HCT116 (cell line): ENCODE measurements at regions not wholly inside any gene's neighbourhood (a gene's known extent, or its start where the extent isn't known, plus 50 kb on each side); places are given as distances from the start of the nearest gene placed in this dataset.

ENCODE experiments used
- ATAC-seq: fragments of 200-7000 bp; cut with Tn5 transposase; 2 replicates; pipeline ENCODE4 v1.9.1; 2020; ENCODE audit warnings: mild to moderate bottlenecking, moderate library complexity
- BruUV-seq: library from RNA; stranded (reverse); fragments of 400-500 nt; replicated peaks from 2 replicates; lab custom pipeline; 2021; lab: Mats Ljungman, UMichigan
- CTCF ChIA-PET: fragments of 300-600 bp; sonication (Branson Sonifier 250); formaldehyde crosslinking; loops from one replicate; lab custom pipeline; 2021; ENCODE audit warnings: antibody characterized with exemption; lab: Charles Lee
- POLR2A ChIA-PET: fragments of 300-600, 350-600 bp; sonication (Branson Sonifier 250); formaldehyde crosslinking; loops from one replicate; lab custom pipeline; 2021; ENCODE audit warnings: antibody characterized with exemption; lab: Charles Lee
- RAD21 ChIA-PET, 2 experiments: fragments of 300-600 bp; sonication (Branson Sonifier 250); formaldehyde crosslinking; loops; one replicate each; lab custom pipeline; 2023; ENCODE audit warnings: low total read pairs in 2 of 2; ENCODE audit not compliant: uncharacterized antibody in 2 of 2, unreplicated experiment in 2 of 2, low non-redundant PET in 1 of 2; lab: Charles Lee
- DNase-seq: peaks from one replicate; pipeline ENCODE4 v3.0.0-alpha.2; 2010; ENCODE audit warnings: low read depth, low spot score
- H2AFZ ChIP-seq: fragments of 200-600 bp; shearing (Covaris generic), sonication (generic); 2 replicates; pipeline ENCODE4 v1.6.1; 2017; ENCODE audit warnings: low read depth, mixed run types, mixed read lengths, antibody characterized with exemption, low read length; ENCODE audit not compliant: poor library complexity, severe bottlenecking
- H3K27ac ChIP-seq: 2 replicates; pipeline ENCODE4 v1.5.1; 2012; ENCODE audit warnings: low read depth, low read length
- H3K27me3 ChIP-seq: fragments of 200-600 bp; sonication (generic); 2 replicates; pipeline ENCODE4 v1.6.1; 2016; ENCODE audit warnings: mixed run types, low read length, mixed read lengths; ENCODE audit not compliant: insufficient read depth
- H3K36me3 ChIP-seq, 2 experiments: fragments of 200-500 bp in 1 of 2; fragments of 200-600 bp in 1 of 2; sonication (Bioruptor generic) in 1 of 2; sonication (generic) in 1 of 2; 2 replicates each; pipeline versions ENCODE4 v1.5.1 to v1.6.1; 2014 to 2016; ENCODE audit warnings: low read length in 2 of 2, inconsistent platforms in 1 of 2, mixed read lengths in 1 of 2, mixed run types in 1 of 2; ENCODE audit not compliant: insufficient read depth in 2 of 2, control insufficient read depth in 1 of 2
- H3K4me1 ChIP-seq, 2 experiments: fragments of 200-600 bp in 1 of 2; sonication (generic) in 1 of 2; 2 replicates each; pipeline versions ENCODE4 v1.5.1 to v1.6.1; 2012 to 2017; ENCODE audit warnings: low read length in 2 of 2, inconsistent platforms in 1 of 2, mild to moderate bottlenecking in 1 of 2, mixed read lengths in 1 of 2, mixed run types in 1 of 2, moderate library complexity in 1 of 2; ENCODE audit not compliant: insufficient read depth in 2 of 2, control insufficient read depth in 1 of 2
- H3K4me2 ChIP-seq: fragments of 200-600 bp; sonication (generic); 2 replicates; pipeline ENCODE4 v1.6.1; 2017; ENCODE audit warnings: mixed run types, low read length, mixed read lengths
- H3K4me3 ChIP-seq, 2 experiments: fragments of 200-600 bp in 1 of 2; sonication (generic) in 1 of 2; replicated peaks in 1 of 2; 2 replicates each; pipeline ENCODE4 v1.5.1; 2011 to 2016; ENCODE audit warnings: low read length in 2 of 2, control low read depth in 1 of 2, low read depth in 1 of 2, mild to moderate bottlenecking in 1 of 2, mixed read lengths in 1 of 2, mixed run types in 1 of 2
- H3K79me2 ChIP-seq: fragments of 200-600 bp; sonication (generic); 2 replicates; pipeline ENCODE4 v1.6.1; 2017; ENCODE audit warnings: mild to moderate bottlenecking, mixed run types, low read length, moderate library complexity, mixed read lengths; ENCODE audit not compliant: insufficient read depth
- H3K9ac ChIP-seq: fragments of 200-600 bp; sonication (generic); 2 replicates; pipeline ENCODE4 v1.6.1; 2016; ENCODE audit warnings: low read length, mixed read lengths
- H3K9me2 ChIP-seq: fragments of 200-600 bp; sonication (generic), shearing (Covaris generic); 2 replicates; pipeline ENCODE4 v1.6.1; 2017; ENCODE audit warnings: mixed run types, mild to moderate bottlenecking, moderate library complexity; ENCODE audit not compliant: insufficient read depth
- H3K9me3 ChIP-seq, 2 experiments: fragments of 200-500 bp in 1 of 2; fragments of 200-600 bp in 1 of 2; sonication (Bioruptor generic) in 1 of 2; sonication (generic) in 1 of 2; 2 replicates each; pipeline ENCODE4 v1.6.1; 2014 to 2017; ENCODE audit warnings: low read length in 2 of 2, mixed read lengths in 2 of 2, inconsistent platforms in 1 of 2, low read depth in 1 of 2, mild to moderate bottlenecking in 1 of 2, mixed run types in 1 of 2, moderate library complexity in 1 of 2; ENCODE audit not compliant: control insufficient read depth in 1 of 2, insufficient read depth in 1 of 2
- H4K20me1 ChIP-seq: fragments of 200-600 bp; sonication (generic), shearing (Covaris generic); 2 replicates; pipeline ENCODE4 v1.6.1; 2017; ENCODE audit warnings: mixed run types, mild to moderate bottlenecking, moderate library complexity; ENCODE audit not compliant: insufficient read depth
- ATF3 ChIP-seq: IDR thresholded peaks from 2 replicates; pipeline ENCODE4 v1.6.1; 2012
- CBX3 ChIP-seq: IDR thresholded peaks from 2 replicates; pipeline ENCODE4 v1.6.1; 2012; ENCODE audit warnings: low read depth
- EGR1 ChIP-seq: IDR thresholded peaks from 2 replicates; pipeline ENCODE4 v1.6.1; 2012; ENCODE audit warnings: low read depth
- ELF1 ChIP-seq: IDR thresholded peaks from 2 replicates; pipeline ENCODE4 v1.6.1; 2012; ENCODE audit warnings: low read depth, borderline replicate concordance
- EZH2 ChIP-seq: fragments of 200-600 bp; sonication (generic); IDR thresholded peaks from 2 replicates; pipeline ENCODE4 v1.6.1; 2017; ENCODE audit warnings: antibody characterized with exemption, mixed run types
- EZH2phosphoT487 ChIP-seq: fragments of 200-600 bp; IDR thresholded peaks from 2 replicates; pipeline ENCODE4 v1.6.1; 2018; ENCODE audit warnings: antibody characterized with exemption, borderline replicate concordance
- FOSL1 ChIP-seq: IDR thresholded peaks from 2 replicates; pipeline ENCODE4 v1.6.1; 2012; ENCODE audit warnings: low read depth
- POLR2A ChIP-seq: IDR thresholded peaks from 2 replicates; pipeline ENCODE4 v1.7.0; 2011; ENCODE audit warnings: borderline replicate concordance; ENCODE audit not compliant: insufficient read depth, insufficient read length; ENCODE audit errors: extremely low read depth
- SIN3A ChIP-seq: IDR thresholded peaks from 2 replicates; pipeline ENCODE4 v1.6.1; 2012; ENCODE audit warnings: low read depth
- SP1 ChIP-seq: IDR thresholded peaks from 2 replicates; pipeline ENCODE4 v1.6.1; 2012; ENCODE audit warnings: low read depth
- SRF ChIP-seq: IDR thresholded peaks from 2 replicates; pipeline ENCODE4 v1.6.1; 2012; ENCODE audit warnings: low read depth
- TCF7L2 ChIP-seq: IDR thresholded peaks from 2 replicates; pipeline ENCODE4 v1.7.0; 2011; ENCODE audit warnings: borderline replicate concordance, inconsistent platforms; ENCODE audit not compliant: insufficient read depth, insufficient read length; ENCODE audit errors: extremely low read depth
- YY1 ChIP-seq: IDR thresholded peaks from 2 replicates; pipeline ENCODE4 v1.6.1; 2011; ENCODE audit warnings: low read length, low read depth, moderate library complexity, mild to moderate bottlenecking; ENCODE audit not compliant: insufficient replicate concordance; ENCODE audit errors: extremely low read depth
- intact Hi-C: fragments of 100-400 bp; cut with micrococcal nuclease; formaldehyde crosslinking; loops from 2 replicates; pipeline ENCODE4 v1.10.0; 2022
- TF ChIP-seq, protein P1 (sequence below), 3 experiments: fragments of 200-600 bp in 1 of 3; sonication (generic) in 1 of 3; IDR thresholded peaks in 2 of 3; conservative IDR thresholded peaks in 1 of 3; 2 replicates each; pipeline ENCODE4 v1.5.1; 2012 to 2017; ENCODE audit warnings: low read depth in 2 of 3, low read length in 2 of 3, antibody characterized with exemption in 1 of 3, borderline replicate concordance in 1 of 3, control low read depth in 1 of 3, mild to moderate bottlenecking in 1 of 3, mixed read lengths in 1 of 3, mixed run types in 1 of 3, moderate library complexity in 1 of 3; ENCODE audit not compliant: insufficient read depth in 1 of 3

GRCh38 chr5:92467695-92468094 is 1084.6 kb upstream of the ARRDC3 start:
- Histone ChIP-seq H3K9me3 (no peaks in the 10 kb centered on the region), H3K36me3 (no peaks in the 10 kb centered on the region), H3K4me3 (no peak overlapping the region), H3K4me1 (no peaks in the 10 kb centered on the region), H4K20me1 (no peaks in the 10 kb centered on the region), H3K27ac (no peak overlapping the region), H3K27me3 (no peaks in the 10 kb centered on the region), H3K9me2 (no peaks in the 10 kb centered on the region), H3K4me2 (no peak overlapping the region), H3K9ac (no peak overlapping the region), H3K79me2 (no peaks in the 10 kb centered on the region), H2AFZ (no peak overlapping the region)
- no peak for ATAC-seq
- no TSS peak for BruUV-seq
- intact Hi-C loops, result no loop called here
- RAD21 ChIA-PET, result no interaction called here
- POLR2A ChIA-PET, result no interaction called here
- CTCF ChIA-PET, result interaction anchor here (1.1 kb wide), 1 partner anchor 11 kb away, joined by 3 read pairs; no protein-coding TSS in a partner anchor
- TF ChIP-seq YY1 (no peak), POLR2A (no peak), SIN3A (no peak), SP1 (no peak), EGR1 (no peak), SRF (no peak), ATF3 (no peak), ELF1 (no peak)
- TF ChIP-seq, protein P1, sequence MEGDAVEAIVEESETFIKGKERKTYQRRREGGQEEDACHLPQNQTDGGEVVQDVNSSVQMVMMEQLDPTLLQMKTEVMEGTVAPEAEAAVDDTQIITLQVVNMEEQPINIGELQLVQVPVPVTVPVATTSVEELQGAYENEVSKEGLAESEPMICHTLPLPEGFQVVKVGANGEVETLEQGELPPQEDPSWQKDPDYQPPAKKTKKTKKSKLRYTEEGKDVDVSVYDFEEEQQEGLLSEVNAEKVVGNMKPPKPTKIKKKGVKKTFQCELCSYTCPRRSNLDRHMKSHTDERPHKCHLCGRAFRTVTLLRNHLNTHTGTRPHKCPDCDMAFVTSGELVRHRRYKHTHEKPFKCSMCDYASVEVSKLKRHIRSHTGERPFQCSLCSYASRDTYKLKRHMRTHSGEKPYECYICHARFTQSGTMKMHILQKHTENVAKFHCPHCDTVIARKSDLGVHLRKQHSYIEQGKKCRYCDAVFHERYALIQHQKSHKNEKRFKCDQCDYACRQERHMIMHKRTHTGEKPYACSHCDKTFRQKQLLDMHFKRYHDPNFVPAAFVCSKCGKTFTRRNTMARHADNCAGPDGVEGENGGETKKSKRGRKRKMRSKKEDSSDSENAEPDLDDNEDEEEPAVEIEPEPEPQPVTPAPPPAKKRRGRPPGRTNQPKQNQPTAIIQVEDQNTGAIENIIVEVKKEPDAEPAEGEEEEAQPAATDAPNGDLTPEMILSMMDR (IDR thresholded peaks at IDR 0.05 in 2 of 3, conservative IDR thresholded peaks at IDR 0.05 in 1 of 3; ENCODE audit: borderline replicate concordance in 1 of 3, insufficient read depth in 1 of 3, low read depth in 2 of 3, low read length in 2 of 3), result no peak
- DNase-seq, result no peak

GRCh38 chr5:92460505-92460904 is 1077.4 kb upstream of the ARRDC3 start:
- RAD21 ChIA-PET, result no interaction called here
- no peaks in the 10 kb centered on the region for H3K4me1 ChIP-seq
- DNase-seq, result no peak
- CTCF ChIA-PET, result no interaction called here
- H3K79me2 ChIP-seq, result no peaks in the 10 kb centered on the region
- TF ChIP-seq SRF, result no peak
- no peak for TF ChIP-seq FOSL1
- TF ChIP-seq SP1, result no peak
- no peak for TF ChIP-seq SIN3A
- no peak for TF ChIP-seq CBX3
- TF ChIP-seq EZH2phosphoT487, result no peak
- no peak for TF ChIP-seq EZH2
- TF ChIP-seq TCF7L2, result no peak
- TF ChIP-seq ATF3, result no peak
- TF ChIP-seq YY1, result no peak
- no peak for TF ChIP-seq EGR1
- TF ChIP-seq, all 23 proteins: peak for 0
- POLR2A ChIA-PET, result no interaction called here
- intact Hi-C loops, result no loop called here
- no peak overlapping the region for H2AFZ ChIP-seq
- no peak for ATAC-seq
- no peak overlapping the region for H3K9ac ChIP-seq
- no peak overlapping the region for H3K4me3 ChIP-seq
- no TSS peak for BruUV-seq
- H3K27me3 ChIP-seq, result no peaks in the 10 kb centered on the region
- no peaks in the 10 kb centered on the region for H3K9me3 ChIP-seq
- H3K27ac ChIP-seq, result no peak overlapping the region
- no peaks in the 10 kb centered on the region; the same call in 1 of the 2 replicates for H3K9me2 ChIP-seq
- H3K4me2 ChIP-seq, result no peak overlapping the region
- H4K20me1 ChIP-seq, result no peaks in the 10 kb centered on the region
- no peaks in the 10 kb centered on the region for H3K36me3 ChIP-seq
